ENCODE measurements at regions not wholly inside any gene's neighbourhood (a gene's known extent, or its start where the extent isn't known, plus 50 kb on each side); places are given as distances from the start of the nearest gene placed in this dataset.

DNA sequence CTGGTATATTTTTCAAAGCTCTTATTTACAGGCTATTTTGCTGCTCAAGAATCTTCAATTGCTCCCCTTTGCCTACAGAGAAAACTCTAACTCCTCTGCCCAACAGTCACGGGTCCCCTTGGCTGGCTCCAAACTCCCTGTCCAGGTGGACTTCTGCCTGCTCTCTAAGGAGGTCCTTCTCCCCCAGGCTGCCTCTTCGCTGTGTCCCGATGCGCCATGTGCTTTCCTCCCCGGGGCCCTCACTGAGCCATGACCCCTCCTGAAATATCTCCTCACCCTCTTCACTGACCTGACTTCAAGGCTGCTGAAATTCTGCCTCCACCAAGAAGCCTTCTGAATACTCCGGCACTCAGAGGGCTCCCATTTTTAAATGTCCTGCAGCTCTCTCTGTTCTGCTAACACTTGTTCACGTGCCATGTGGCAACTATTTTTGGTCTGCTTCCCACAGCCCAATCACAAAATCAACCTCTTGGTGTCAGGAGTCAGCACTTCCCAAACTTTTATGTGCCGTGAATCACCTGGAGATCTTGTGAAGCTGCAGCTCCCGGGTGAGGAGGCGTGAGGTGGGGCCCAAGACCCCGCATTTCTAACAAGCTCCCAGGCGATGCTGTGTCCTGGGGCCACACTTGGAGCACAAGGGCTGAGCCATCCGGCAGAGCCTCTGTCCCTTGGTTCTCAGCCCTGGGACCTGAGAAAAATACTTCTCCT lies 85.7 kb upstream of the COL13A1 start:
- TF ChIP-seq POLR2A (IDR thresholded peaks at IDR 0.05) (no peak), POLR2AphosphoS5 (IDR thresholded peaks at IDR 0.05) (no peak)
- TF ChIP-seq, protein P1, sequence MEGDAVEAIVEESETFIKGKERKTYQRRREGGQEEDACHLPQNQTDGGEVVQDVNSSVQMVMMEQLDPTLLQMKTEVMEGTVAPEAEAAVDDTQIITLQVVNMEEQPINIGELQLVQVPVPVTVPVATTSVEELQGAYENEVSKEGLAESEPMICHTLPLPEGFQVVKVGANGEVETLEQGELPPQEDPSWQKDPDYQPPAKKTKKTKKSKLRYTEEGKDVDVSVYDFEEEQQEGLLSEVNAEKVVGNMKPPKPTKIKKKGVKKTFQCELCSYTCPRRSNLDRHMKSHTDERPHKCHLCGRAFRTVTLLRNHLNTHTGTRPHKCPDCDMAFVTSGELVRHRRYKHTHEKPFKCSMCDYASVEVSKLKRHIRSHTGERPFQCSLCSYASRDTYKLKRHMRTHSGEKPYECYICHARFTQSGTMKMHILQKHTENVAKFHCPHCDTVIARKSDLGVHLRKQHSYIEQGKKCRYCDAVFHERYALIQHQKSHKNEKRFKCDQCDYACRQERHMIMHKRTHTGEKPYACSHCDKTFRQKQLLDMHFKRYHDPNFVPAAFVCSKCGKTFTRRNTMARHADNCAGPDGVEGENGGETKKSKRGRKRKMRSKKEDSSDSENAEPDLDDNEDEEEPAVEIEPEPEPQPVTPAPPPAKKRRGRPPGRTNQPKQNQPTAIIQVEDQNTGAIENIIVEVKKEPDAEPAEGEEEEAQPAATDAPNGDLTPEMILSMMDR (IDR thresholded peaks at IDR 0.05), result no peak

Data from prostate gland (tissue), 2 donors.